NCI-H2081 (cell line): ENCODE measurements at regions not wholly inside any gene's neighbourhood (a gene's known extent, or its start where the extent isn't known, plus 50 kb on each side); places are given as distances from the start of the nearest gene placed in this dataset.

Experiments
- DNase-seq, 2 experiments: peaks; one replicate each; lab custom pipeline; 2025; lab: John Stamatoyannopoulos, UW

- DNase-seq, result no peak
Measured at GRCh38 chr4:163762741-163763140, 268.3 kb downstream of the TMA16 start.

DNA sequence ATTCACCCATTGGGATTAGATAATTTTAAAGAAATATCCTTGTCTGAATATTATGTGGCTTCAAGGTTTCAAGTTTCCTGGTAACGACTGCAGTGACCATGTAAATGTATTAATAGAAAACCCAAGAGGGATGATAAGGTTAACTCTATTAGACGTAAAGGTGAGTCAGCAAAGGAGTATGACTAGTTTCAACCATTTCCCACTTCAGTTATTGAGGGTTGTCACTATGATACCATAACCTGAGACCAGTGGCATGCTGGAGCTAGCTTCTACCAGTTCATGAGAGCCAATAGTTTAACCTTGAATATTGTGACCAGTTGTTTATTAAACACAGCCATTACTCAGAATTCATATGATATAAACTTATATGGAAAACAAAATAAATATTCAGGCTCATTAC, 270.1 kb downstream of the TMA16 start:
- no peak for DNase-seq

DNA sequence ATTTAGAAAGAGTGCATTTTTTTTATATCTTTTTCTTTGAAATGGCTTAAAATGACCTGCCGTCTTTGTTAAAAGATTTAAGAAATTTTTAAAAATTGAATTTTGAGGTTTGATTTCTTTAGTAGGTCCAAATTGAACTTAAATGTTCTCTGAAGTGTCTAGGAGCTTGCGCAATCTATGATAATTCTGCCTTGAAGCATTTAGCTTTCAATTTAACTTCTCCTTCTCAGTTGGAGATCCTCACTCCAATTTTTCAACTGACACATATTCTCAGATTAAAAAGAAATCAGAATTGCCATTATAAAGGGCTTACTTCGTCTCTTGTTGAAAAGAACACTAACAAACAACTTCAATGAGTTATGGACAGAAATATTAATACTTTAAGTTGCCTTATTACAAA, 273.5 kb downstream of the TMA16 start:
- no peak for DNase-seq

DNA sequence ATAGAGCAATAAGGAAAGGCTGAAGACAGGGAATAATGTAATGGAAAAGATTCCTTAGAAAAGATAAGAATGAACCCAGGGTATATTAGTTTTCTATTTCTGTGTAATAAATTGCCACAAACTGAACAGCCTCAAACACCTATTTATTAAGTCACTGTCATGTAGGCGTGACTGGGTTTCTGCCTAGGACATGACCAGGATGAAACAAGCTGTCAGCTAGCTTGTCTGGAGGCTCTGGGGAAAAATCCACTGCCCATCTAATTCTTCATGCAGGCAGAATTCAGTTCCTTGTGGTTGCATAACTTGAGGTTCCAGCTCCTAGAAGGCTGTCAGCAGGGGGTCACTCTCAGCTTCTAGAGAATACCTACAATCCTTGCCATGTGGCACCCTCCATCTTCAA, 277.7 kb downstream of the TMA16 start:
- no peak for DNase-seq

DNA sequence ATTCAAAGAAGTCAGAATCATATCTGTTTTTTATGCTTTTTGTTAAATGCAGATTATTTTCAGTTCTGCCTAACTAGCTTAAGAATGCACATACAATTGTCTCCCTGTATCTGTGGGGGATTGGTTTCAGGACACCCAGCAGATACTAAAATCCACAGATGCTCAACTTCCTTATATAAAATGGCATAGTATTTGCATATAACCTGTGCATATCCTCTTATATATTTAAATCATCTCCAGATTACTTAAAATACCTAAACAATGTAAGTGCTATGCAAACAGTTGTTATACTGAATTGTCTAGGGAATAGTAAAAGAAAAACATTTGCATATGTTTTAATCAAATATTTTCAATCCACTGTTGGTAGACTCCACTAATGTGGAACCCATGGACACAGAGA, 279.4 kb downstream of the TMA16 start:
- DNase-seq, result no peak

GRCh38 chr4:163776957-163777356, 282.5 kb downstream of the TMA16 start:
- DNase-seq, result no peak

DNA sequence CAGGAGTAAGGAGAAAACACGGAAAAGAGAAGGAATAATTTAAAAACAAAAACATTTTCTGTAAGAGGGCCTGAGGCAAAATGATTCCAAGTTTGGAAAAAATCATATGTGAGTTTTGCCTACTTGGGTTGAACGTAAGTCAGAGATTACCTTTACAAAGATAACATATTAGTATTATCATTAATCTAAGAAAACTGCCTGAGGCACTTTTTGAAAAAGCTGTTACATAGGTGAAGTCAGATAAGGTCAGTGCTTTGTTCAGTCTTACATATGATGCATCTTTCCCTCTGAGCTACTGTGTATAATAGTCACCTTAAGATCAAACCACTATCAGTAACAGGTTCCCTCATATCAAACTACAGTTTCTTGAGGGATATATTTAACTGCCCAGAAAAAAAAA, 287.2 kb downstream of the TMA16 start:
- no peak for DNase-seq

GRCh38 chr4:163790231-163790630, 295.7 kb downstream of the TMA16 start:
- no peak for DNase-seq

GRCh38 chr4:163795885-163796284, 301.4 kb downstream of the TMA16 start:
- DNase-seq, result no peak

- DNase-seq, result no peak
Measured at GRCh38 chr4:163804001-163804400, 309.5 kb downstream of the TMA16 start.

GRCh38 chr4:163806653-163807052, 312.2 kb downstream of the TMA16 start:
- DNase-seq, result no peak

GRCh38 chr4:163808011-163808410, 313.5 kb downstream of the TMA16 start:
- no peak for DNase-seq

DNA sequence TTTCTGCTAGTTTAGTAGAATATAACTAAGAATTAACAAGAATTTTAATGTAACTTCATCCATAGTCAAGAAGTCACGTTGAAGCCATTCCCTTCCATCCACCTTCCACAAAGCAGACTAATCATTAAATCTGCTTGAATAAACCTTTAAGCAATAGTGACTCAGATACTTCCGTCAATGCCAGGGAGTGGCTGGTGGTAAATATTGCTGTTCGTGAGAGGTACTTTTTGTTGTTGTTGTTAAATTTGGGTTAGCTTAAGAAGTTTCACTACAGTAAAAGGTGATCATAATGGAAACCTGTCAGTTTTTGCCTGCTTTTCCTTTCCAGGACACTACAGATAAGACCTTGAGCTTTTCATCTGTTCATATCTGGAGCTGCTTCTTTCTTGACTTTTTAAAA, 316.3 kb downstream of the TMA16 start:
- no peak for DNase-seq

DNA sequence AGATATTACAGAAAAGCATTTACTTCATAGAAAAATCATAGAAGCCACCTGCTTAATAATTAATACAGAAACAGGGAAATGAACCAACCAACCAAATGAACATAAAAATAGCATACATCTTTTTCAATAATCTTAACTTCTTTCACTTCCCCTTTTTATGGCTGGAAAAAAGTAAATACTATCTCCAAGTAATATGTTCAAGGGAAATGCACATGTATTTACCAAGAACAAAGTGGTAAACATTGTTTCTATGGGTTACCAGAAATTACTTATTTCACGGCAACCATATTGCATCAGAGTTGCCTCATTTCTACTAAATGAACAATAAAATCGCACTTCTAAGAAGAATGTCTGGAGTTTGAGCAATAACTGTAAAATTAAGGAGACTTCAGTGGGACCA, 321.3 kb downstream of the TMA16 start:
- no peak for DNase-seq

- DNase-seq, result no peak
Measured at GRCh38 chr4:163816494-163816893, 322.0 kb downstream of the TMA16 start.

DNA sequence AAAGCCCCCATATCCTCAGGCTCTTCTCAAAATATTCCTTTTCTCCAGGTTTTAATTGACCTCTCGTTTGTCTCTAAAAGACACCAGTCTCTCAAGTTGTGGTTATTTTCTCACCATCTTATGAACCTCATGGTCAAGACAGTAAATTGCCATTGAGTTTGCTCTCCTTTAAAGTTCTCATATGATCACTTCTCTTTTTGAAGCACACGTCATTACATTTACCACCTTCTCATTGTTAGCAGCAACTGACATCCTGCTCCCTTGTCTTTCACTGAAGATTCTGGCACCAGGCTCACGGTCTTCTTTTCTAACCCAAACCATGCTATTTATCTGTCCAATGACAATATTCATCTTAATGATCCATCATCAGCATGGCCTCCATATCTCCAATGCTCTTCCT, 324.2 kb downstream of the TMA16 start:
- DNase-seq, result no peak

- DNase-seq, result peak in 1 of 2 experiments; percentile 17
Measured at GRCh38 chr4:163833669-163834068, 339.2 kb downstream of the TMA16 start.

DNA sequence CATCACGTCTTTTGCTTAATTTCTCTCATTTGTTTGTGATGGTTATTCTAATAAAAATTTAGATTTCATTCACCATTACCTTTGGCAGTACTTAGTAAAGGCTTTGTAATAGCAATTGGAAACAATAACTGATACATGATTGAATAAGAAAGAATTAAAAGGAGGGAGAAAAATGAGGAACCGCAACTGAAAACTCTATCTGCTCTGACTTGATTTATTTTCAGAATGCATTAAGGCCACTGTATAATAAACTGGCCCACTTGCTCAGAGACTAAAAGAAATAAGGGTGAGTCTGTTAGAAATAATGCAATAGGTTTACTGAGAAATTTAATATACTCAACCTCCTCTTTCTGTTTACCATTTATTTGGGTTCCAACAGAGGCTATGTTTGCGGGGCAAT, 351.5 kb downstream of the TMA16 start:
- DNase-seq, result no peak

- no peak for DNase-seq
Measured at GRCh38 chr4:163852246-163852645, 357.8 kb downstream of the TMA16 start.

DNA sequence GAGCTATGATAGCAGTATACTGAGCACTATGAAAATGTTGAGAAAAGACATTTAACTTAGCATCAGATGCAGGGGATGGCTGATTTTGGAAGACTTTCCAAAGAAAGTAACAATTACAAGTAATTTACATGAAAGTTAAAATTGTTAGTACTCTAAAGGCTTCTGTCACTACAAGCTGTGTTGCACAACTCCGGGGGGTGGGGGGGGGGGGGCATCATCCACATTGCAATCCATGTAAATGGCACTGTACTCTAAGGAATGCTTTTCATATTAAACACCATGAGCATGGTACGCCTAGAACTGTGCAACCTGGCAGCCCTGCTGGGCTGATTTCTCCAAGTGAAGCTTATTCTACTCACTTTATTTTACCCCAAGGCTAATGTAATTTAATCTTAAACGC, 363.4 kb downstream of the TMA16 start:
- no peak for DNase-seq

DNA sequence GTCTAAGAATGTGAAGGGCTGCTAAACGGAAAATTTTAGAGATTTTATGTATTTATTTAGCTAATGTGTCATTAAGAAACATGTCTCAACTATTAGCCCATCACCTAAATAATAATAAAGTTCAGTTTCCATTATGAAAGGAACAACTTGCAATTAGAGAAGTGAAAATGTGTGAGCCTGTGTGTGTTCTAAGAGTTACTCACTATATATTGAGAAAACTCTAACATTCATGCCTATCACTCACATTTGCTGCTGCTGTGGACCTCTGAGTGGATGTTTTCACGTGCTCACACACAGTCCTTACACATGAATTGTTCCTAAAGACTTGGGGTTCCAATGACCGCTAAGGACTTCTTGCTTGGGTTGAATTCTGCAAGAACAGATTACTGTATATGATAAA, 364.0 kb downstream of the TMA16 start:
- no peak for DNase-seq

DNA sequence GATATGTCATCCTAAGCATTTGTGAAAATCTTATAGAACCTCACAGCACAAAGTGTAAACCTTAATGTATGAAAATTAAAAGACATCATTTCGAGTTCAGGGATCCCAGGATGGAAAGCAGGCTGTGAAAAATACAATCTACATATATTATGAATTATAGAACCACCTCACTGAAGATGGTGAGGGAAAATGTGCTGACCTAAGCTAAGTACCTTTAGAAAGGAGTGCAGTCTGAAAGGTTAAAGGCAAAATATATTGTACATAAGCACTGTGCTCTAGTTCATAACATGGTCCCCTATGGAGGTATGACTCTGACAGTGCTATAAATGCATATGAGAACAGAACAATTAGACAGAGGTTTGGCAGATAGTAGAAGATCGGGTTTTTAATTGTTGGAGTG, 368.6 kb downstream of the TMA16 start:
- DNase-seq, result no peak

- no peak for DNase-seq
Measured at GRCh38 chr4:163865010-163865409, 370.5 kb downstream of the TMA16 start.

DNA sequence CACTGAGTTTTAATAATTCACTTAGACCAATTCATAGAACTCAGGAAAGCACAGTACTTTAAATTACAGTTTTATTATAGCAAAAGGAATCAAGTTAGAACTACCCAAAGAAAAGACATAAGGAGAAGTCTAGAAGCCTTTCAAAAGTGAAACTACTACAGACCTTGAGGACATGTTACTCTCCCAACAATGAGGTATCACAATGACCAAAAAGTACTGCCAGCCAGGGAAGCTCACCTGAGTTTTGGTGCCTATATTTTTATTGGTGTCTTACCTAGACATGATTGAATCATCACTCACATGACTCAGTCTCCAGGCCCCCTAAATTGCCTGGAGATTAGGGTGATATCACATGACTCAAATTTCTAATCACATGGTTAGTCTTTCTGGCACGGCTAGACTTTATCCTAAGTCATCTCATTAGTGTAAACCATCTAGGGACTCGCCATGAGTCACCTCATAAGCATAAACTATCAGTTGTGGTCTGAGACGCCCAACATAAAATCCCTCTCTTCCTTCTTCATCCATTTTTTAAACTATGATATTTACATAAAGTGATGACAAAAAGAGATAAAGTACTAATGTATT, 372.3 kb downstream of the TMA16 start:
- DNase-seq, result no peak

DNA sequence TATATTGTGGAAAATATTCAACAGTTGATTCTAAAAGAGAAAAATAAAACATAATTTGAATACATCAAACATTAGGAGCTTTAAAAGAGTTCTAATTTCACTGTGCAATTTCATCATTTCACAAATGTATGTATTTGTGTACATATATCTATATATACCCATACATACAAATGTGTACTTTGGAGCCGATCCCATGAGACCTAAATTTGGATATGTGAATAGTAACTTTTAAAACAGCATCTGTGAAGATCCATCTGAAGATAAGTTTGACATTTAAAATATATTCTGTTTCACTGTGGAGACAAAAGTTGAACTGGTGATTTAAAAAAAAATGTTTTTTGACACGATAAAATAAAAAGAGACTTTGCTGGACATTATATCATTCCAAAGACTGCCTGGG, 374.0 kb downstream of the TMA16 start:
- no peak for DNase-seq
